NCI-H460 (cell line): ENCODE measurements at regions not wholly inside any gene's neighbourhood (a gene's known extent, or its start where the extent isn't known, plus 50 kb on each side); places are given as distances from the start of the nearest gene placed in this dataset.

Source experiments
- DNase-seq: peaks from one replicate; pipeline ENCODE4 v3.0.0-alpha.2; 2016; ENCODE audit warnings: low read depth; ENCODE audit errors: extremely low read depth

GRCh38 chr12:45585522-45586230, 143.8 kb upstream of the ARID2 start:
- DNase-seq: no peak

- DNase-seq: no peak
Measured at GRCh38 chr12:45586486-45586885, 143.0 kb upstream of the ARID2 start.

- DNase-seq: no peak
Measured at GRCh38 chr12:45587012-45587411, 142.5 kb upstream of the ARID2 start.

- no peak for DNase-seq
Measured at GRCh38 chr12:45587877-45588533, 141.5 kb upstream of the ARID2 start.

GRCh38 chr12:45590646-45591045, 138.9 kb upstream of the ARID2 start:
- no peak for DNase-seq

GRCh38 chr12:45591635-45592034, 137.9 kb upstream of the ARID2 start:
- DNase-seq: no peak

- DNase-seq: no peak
Measured at GRCh38 chr12:45596366-45596765, 133.1 kb upstream of the ARID2 start.

GRCh38 chr12:45598336-45598735, 131.2 kb upstream of the ARID2 start:
- no peak for DNase-seq

- DNase-seq: no peak
Measured at GRCh38 chr12:45598761-45599160, 130.7 kb upstream of the ARID2 start.

GRCh38 chr12:45599196-45599595, 130.3 kb upstream of the ARID2 start:
- DNase-seq: no peak

GRCh38 chr12:45601390-45601789, 128.1 kb upstream of the ARID2 start:
- no peak for DNase-seq

GRCh38 chr12:45601888-45602287, 127.6 kb upstream of the ARID2 start:
- DNase-seq: no peak

- no peak for DNase-seq
Measured at GRCh38 chr12:45605624-45606023, 123.9 kb upstream of the ARID2 start.

GRCh38 chr12:45611061-45611460, 118.4 kb upstream of the ARID2 start:
- no peak for DNase-seq

GRCh38 chr12:45611495-45611894, 118.0 kb upstream of the ARID2 start:
- DNase-seq: no peak

- no peak for DNase-seq
Measured at GRCh38 chr12:45612044-45612794, 117.3 kb upstream of the ARID2 start.

- DNase-seq: no peak
Measured at GRCh38 chr12:45613296-45613695, 116.2 kb upstream of the ARID2 start.

GRCh38 chr12:45613855-45614254, 115.7 kb upstream of the ARID2 start:
- DNase-seq: no peak

- DNase-seq: no peak
Measured at GRCh38 chr12:45615268-45615667, 114.2 kb upstream of the ARID2 start.

GRCh38 chr12:45619736-45620135, 109.8 kb upstream of the ARID2 start:
- DNase-seq: no peak

GRCh38 chr12:45621703-45622102, 107.8 kb upstream of the ARID2 start:
- no peak for DNase-seq
